Loucy (cell line): ENCODE measurements at regions not wholly inside any gene's neighbourhood (a gene's known extent, or its start where the extent isn't known, plus 50 kb on each side); places are given as distances from the start of the nearest gene placed in this dataset.

ENCODE experiments used
- EZH2phosphoT487 ChIP-seq: fragments of 200-600 bp; IDR thresholded peaks from 2 replicates; pipeline ENCODE4 v1.6.1; 2018; ENCODE audit warnings: antibody characterized with exemption, mild to moderate bottlenecking, moderate library complexity, borderline replicate concordance
- TF ChIP-seq, protein P1 (sequence below): fragments of 200-600 bp; sonication (generic); conservative IDR thresholded peaks from 2 replicates; pipeline ENCODE4 v1.5.1; 2014; ENCODE audit warnings: mild to moderate bottlenecking, antibody characterized with exemption, low read length

DNA sequence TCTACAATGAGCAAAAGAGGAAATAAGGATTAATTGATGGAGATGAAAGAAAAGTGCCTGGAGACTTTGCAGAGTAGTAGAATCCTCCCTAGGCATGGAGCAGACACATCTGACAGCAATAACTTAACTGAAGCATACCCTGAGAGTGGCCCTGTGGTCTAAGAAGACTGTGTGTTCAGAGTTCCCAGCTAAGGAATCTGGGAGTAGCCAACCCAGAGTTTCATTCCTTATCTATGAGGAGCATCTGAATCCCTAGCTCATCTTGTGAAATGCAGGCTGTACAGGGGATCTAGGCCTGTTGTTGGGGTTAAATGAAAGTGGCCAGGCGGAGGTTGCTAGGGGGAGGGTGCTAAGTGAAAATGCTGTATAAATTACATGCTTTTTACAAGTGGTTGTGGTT is 233.1 kb upstream of the FBXL7 start:
- TF ChIP-seq, protein P1, sequence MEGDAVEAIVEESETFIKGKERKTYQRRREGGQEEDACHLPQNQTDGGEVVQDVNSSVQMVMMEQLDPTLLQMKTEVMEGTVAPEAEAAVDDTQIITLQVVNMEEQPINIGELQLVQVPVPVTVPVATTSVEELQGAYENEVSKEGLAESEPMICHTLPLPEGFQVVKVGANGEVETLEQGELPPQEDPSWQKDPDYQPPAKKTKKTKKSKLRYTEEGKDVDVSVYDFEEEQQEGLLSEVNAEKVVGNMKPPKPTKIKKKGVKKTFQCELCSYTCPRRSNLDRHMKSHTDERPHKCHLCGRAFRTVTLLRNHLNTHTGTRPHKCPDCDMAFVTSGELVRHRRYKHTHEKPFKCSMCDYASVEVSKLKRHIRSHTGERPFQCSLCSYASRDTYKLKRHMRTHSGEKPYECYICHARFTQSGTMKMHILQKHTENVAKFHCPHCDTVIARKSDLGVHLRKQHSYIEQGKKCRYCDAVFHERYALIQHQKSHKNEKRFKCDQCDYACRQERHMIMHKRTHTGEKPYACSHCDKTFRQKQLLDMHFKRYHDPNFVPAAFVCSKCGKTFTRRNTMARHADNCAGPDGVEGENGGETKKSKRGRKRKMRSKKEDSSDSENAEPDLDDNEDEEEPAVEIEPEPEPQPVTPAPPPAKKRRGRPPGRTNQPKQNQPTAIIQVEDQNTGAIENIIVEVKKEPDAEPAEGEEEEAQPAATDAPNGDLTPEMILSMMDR: no peak
- TF ChIP-seq EZH2phosphoT487: no peak
